Mesothelial cell of epicardium (in vitro differentiated cells): ENCODE measurements at regions not wholly inside any gene's neighbourhood (a gene's known extent, or its start where the extent isn't known, plus 50 kb on each side); places are given as distances from the start of the nearest gene placed in this dataset.
"Not testable (repeated sequence)": the region's sequence is repeated elsewhere in the genome, so short reads cannot be mapped to it uniquely, and the experiment has no call there.

Source experiments
- DNase-seq, 2 experiments: peaks; one replicate each; pipeline ENCODE4 v3.0.0; 2021; ENCODE audit warnings: low spot score in 2 of 2; ENCODE audit not compliant: unreplicated experiment in 2 of 2
- H3K27ac Mint-ChIP-seq: 2 replicates; pipeline ENCODE4 v1.8.0; 2021; ENCODE audit warnings: mixed read lengths
- H3K27me3 Mint-ChIP-seq: 2 replicates; pipeline ENCODE4 v1.8.0; 2021; ENCODE audit warnings: low read depth, mixed read lengths
- H3K36me3 Mint-ChIP-seq: 2 replicates; pipeline ENCODE4 v1.8.0; 2021; ENCODE audit warnings: mixed read lengths
- H3K4me1 Mint-ChIP-seq: 2 replicates; pipeline ENCODE4 v1.8.0; 2021; ENCODE audit warnings: mixed read lengths
- H3K4me3 Mint-ChIP-seq: 2 replicates; pipeline ENCODE4 v1.8.0; 2021; ENCODE audit warnings: mild to moderate bottlenecking, moderate library complexity, mixed read lengths
- H3K9me3 Mint-ChIP-seq: 2 replicates; pipeline ENCODE4 v1.8.0; 2021; ENCODE audit warnings: mixed read lengths
- TF ChIP-seq, protein P1 (sequence below): fragments of 200-600 bp; sonication (generic); IDR thresholded peaks from one replicate; pipeline ENCODE4 v1.5.0; 2021; ENCODE audit warnings: antibody characterized with exemption; ENCODE audit not compliant: unreplicated experiment

DNA sequence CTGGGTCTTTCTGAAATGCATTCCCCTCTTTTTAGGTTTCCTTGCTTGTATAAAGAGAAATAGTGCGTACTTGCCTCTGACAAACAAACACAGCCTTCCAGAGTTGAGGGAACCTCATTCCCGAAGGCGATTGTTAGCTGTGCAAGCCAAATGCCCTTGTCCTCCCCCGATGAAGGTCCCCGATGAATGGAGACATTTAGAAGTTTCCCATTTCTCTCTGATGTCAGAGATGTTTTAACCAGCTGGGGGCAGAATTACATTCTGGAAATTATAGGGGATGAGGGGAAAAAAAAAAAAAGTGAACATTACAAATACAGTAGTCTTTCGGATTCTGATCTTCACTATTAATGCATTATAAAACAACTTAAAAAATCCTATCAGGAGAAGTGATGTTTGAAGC lies 366.8 kb downstream of the VRK1 start:
- H3K4me3 Mint-ChIP-seq = no peak overlapping the region
- H3K4me1 Mint-ChIP-seq = no peaks in the 10 kb centered on the region
- TF ChIP-seq, protein P1, sequence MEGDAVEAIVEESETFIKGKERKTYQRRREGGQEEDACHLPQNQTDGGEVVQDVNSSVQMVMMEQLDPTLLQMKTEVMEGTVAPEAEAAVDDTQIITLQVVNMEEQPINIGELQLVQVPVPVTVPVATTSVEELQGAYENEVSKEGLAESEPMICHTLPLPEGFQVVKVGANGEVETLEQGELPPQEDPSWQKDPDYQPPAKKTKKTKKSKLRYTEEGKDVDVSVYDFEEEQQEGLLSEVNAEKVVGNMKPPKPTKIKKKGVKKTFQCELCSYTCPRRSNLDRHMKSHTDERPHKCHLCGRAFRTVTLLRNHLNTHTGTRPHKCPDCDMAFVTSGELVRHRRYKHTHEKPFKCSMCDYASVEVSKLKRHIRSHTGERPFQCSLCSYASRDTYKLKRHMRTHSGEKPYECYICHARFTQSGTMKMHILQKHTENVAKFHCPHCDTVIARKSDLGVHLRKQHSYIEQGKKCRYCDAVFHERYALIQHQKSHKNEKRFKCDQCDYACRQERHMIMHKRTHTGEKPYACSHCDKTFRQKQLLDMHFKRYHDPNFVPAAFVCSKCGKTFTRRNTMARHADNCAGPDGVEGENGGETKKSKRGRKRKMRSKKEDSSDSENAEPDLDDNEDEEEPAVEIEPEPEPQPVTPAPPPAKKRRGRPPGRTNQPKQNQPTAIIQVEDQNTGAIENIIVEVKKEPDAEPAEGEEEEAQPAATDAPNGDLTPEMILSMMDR = no peak
- peaks cover 14% of the 10 kb centered on the region for H3K27me3 Mint-ChIP-seq
- no peaks in the 10 kb centered on the region for H3K36me3 Mint-ChIP-seq
- no peak for DNase-seq
- no peak overlapping the region for H3K27ac Mint-ChIP-seq
- peaks cover 12% of the 10 kb centered on the region for H3K9me3 Mint-ChIP-seq

DNA sequence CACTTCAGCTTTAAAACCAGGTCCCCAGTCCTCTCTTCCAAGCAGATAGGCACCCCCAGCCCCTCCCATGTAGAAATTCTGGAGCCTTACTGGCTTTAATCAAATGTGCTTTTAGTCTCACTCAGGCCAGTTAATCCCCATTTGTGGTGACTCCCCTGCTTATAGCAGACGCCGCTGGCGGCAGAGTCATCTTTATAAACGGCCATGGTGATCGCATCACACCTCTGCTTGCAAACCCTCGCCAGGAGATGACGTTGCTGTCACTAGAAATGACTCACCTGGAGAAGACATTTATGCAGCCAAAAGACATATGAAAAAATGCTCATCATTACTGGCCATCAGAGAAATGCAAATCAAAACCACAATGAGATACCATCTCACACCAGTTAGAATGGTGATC lies 369.3 kb downstream of the VRK1 start:
- H3K27me3 Mint-ChIP-seq = peaks cover 21% of the 10 kb centered on the region
- H3K4me3 Mint-ChIP-seq = no peak overlapping the region
- H3K36me3 Mint-ChIP-seq = no peaks in the 10 kb centered on the region
- no peaks in the 10 kb centered on the region for H3K9me3 Mint-ChIP-seq
- no peak overlapping the region for H3K27ac Mint-ChIP-seq
- TF ChIP-seq, protein P1 = no peak
- H3K4me1 Mint-ChIP-seq = no peaks in the 10 kb centered on the region
- no peak for DNase-seq

DNA sequence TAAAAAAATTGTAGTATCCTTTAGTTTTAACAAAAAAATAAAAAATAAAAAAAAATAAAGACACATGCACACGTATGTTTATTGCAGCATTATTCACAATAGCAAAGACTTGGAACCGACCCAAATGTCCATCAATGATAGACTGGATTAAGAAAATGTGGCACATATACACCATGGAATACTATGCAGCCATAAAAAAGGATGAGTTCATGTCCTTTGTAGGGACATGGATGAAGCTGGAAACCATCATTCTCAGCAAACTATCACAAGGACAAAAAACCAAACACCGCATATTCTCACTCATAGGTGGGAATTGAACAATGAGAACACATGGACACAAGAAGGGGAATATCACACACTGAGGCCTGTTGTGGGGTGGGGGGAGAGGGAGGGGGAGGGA lies 370.4 kb downstream of the VRK1 start:
- not testable (repeated sequence) for H3K9me3 Mint-ChIP-seq, H3K36me3 Mint-ChIP-seq, DNase-seq, H3K4me1 Mint-ChIP-seq, H3K4me3 Mint-ChIP-seq, H3K27ac Mint-ChIP-seq
- peaks cover 25% of the 10 kb centered on the region for H3K27me3 Mint-ChIP-seq

DNA sequence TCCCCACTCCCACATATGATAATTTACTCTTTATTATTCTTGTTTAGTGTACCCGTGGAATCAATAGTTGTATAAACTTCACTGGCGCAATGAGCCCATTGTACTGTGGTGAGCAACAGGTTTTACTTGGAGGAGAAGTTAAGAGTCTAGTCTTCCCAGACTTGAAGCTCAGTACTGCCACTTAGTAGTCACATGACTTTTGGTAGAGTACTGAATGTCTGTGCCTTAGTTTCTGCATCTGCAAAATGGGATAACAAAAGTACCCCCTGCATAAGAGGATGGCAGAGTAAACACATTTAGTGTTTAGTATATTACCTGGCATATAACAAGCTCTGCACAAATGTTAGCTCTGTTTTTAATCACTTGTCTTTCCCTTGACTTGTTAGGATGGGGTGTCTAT lies 375.5 kb downstream of the VRK1 start:
- DNase-seq = no peak
- Mint-ChIP-seq H3K4me1 (no peaks in the 10 kb centered on the region), H3K36me3 (no peaks in the 10 kb centered on the region), H3K27ac (no peak overlapping the region), H3K27me3 (peaks cover 43% of the 10 kb centered on the region), H3K9me3 (peaks cover 9% of the 10 kb centered on the region), H3K4me3 (no peak overlapping the region)
- TF ChIP-seq, protein P1 = no peak

DNA sequence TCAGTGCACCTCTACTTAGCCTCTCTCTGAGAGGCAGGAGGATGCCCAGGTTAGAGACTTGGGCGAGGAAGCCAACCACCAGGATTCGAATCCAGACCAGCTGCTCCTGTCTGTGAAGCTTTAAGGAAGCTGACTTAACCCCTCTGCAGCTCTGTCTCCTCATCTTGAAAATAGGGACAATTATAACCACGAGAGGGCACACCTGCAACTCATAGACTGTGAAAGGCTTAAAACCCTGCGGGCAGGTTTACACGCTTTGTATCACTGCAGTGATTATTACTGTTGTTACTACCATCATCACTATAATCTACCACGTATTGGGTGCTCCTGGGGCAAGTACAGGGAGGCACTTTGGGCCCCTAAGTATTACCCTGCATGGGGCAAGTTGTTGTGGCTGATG lies 379.8 kb downstream of the VRK1 start:
- peaks cover 12% of the 10 kb centered on the region for H3K9me3 Mint-ChIP-seq
- H3K36me3 Mint-ChIP-seq = no peaks in the 10 kb centered on the region
- DNase-seq = no peak
- no peak overlapping the region for H3K27ac Mint-ChIP-seq
- H3K4me1 Mint-ChIP-seq = no peaks in the 10 kb centered on the region
- TF ChIP-seq, protein P1 = no peak
- H3K27me3 Mint-ChIP-seq = peaks cover 60% of the 10 kb centered on the region
- H3K4me3 Mint-ChIP-seq = no peak overlapping the region

DNA sequence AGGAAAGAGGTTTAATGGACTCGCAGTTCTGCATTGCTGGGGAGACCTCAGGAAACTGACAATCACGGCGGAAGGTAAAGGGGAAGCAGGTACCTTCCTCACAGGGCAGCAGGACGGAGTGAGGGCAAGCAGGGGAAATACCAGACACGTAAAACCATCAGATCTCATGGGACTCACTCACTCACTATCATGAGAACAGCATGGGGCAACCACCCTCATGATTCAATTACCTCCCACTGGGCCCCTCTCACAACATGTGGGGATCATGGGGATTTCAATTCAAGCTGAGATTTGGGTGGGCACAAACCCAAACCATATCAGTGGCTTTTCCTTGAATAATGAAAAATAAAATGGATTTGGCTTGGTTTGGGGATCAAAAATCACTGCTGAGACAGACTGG lies 380.5 kb downstream of the VRK1 start:
- peaks cover 7% of the 10 kb centered on the region for H3K9me3 Mint-ChIP-seq
- no peak for DNase-seq
- H3K27ac Mint-ChIP-seq = no peak overlapping the region
- no peaks in the 10 kb centered on the region for H3K4me1 Mint-ChIP-seq
- TF ChIP-seq, protein P1 = no peak
- H3K27me3 Mint-ChIP-seq = peaks cover 57% of the 10 kb centered on the region
- no peak overlapping the region for H3K4me3 Mint-ChIP-seq
- no peaks in the 10 kb centered on the region for H3K36me3 Mint-ChIP-seq
